ENCODE measurements at regions not wholly inside any gene's neighbourhood (a gene's known extent, or its start where the extent isn't known, plus 50 kb on each side); places are given as distances from the start of the nearest gene placed in this dataset.

- no peak for DNase-seq
These were observed 1743.9 kb downstream of the RPA4 start for GRCh38 chrX:98627645-98628044.

GRCh38 chrX:98637451-98637850 is 1753.7 kb downstream of the RPA4 start:
- no peak for DNase-seq

GRCh38 chrX:98646351-98646750 is 1762.6 kb downstream of the RPA4 start:
- no peak for DNase-seq

- DNase-seq: no peak
These were observed 1755.5 kb downstream of the PCDH19 start for GRCh38 chrX:98654565-98654964.
